Sciatic nerve (tissue), 2 donors: ENCODE measurements at regions not wholly inside any gene's neighbourhood (a gene's known extent, or its start where the extent isn't known, plus 50 kb on each side); places are given as distances from the start of the nearest gene placed in this dataset.

Source experiments
- ATAC-seq: fragments of 200-7000 bp; cut with Tn5 transposase; one replicate; pipeline ENCODE4 v1.9.1; 2020; ENCODE audit warnings: mild to moderate bottlenecking, moderate library complexity
- DNase-seq: peaks from one replicate; pipeline ENCODE4 v3.0.0-alpha.2; 2020; ENCODE audit warnings: low spot score
- intact Hi-C: fragments of 100-400 bp; cut with DNase I; formaldehyde crosslinking; loops from one replicate; pipeline ENCODE4 v1.14.2; 2022
- donor health status: DM: no; HTN: no; CAD: no.
- donor health status: DM: no; HTN: no; CAD: no.

- DNase-seq (no peak), ATAC-seq (no peak)
- intact Hi-C loops, result no loop called here
Observed at GRCh38 chr13:69468624-69469023, 639.0 kb upstream of the ATXN8OS start.

GRCh38 chr13:69461397-69461796, 646.2 kb upstream of the ATXN8OS start:
- intact Hi-C loops, result no loop called here
- no peak for DNase-seq
- no peak for ATAC-seq

GRCh38 chr13:69459346-69459745, 648.3 kb upstream of the ATXN8OS start:
- intact Hi-C loops, result no loop called here
- ATAC-seq, result no peak
- no peak for DNase-seq

- ATAC-seq (no peak), DNase-seq (no peak)
- intact Hi-C loops, result no loop called here
Observed at GRCh38 chr13:69458013-69458412, 649.6 kb upstream of the ATXN8OS start.

- ATAC-seq (no peak), DNase-seq (no peak)
- intact Hi-C loops, result no loop called here
Observed at GRCh38 chr13:69450245-69450644, 657.4 kb upstream of the ATXN8OS start.

- intact Hi-C loops, result no loop called here
- no peak for DNase-seq
- ATAC-seq, result no peak
Observed at GRCh38 chr13:69425235-69425634, 682.4 kb upstream of the ATXN8OS start.

- intact Hi-C loops, result no loop called here
- no peak for ATAC-seq
- DNase-seq, result no peak
Observed at GRCh38 chr13:69423844-69424243, 683.8 kb upstream of the ATXN8OS start.

GRCh38 chr13:69418319-69418718, 689.3 kb upstream of the ATXN8OS start:
- DNase-seq (no peak), ATAC-seq (no peak)
- intact Hi-C loops, result no loop called here

- DNase-seq (no peak), ATAC-seq (no peak)
- intact Hi-C loops, result no loop called here
Observed at GRCh38 chr13:69410761-69411160, 696.9 kb upstream of the ATXN8OS start.

- DNase-seq, result no peak
- intact Hi-C loops, result no loop called here
- ATAC-seq, result no peak
Observed at GRCh38 chr13:69391756-69392155, 715.9 kb upstream of the ATXN8OS start.

- DNase-seq (no peak), ATAC-seq (no peak)
- intact Hi-C loops, result no loop called here
Observed at GRCh38 chr13:69389899-69390298, 717.7 kb upstream of the ATXN8OS start.

- intact Hi-C loops, result no loop called here
- DNase-seq, result no peak
- no peak for ATAC-seq
Observed at GRCh38 chr13:69373747-69374425, 733.7 kb upstream of the ATXN8OS start.

GRCh38 chr13:69363360-69363759, 744.3 kb upstream of the ATXN8OS start:
- no peak for DNase-seq
- ATAC-seq, result no peak
- intact Hi-C loops, result no loop called here

GRCh38 chr13:69331245-69331644, 776.4 kb upstream of the ATXN8OS start:
- intact Hi-C loops, result no loop called here
- ATAC-seq, result no peak
- no peak for DNase-seq

- intact Hi-C loops, result no loop called here
- DNase-seq, result no peak
- no peak for ATAC-seq
Observed at GRCh38 chr13:69324090-69324886, 783.3 kb upstream of the ATXN8OS start.

- intact Hi-C loops, result no loop called here
- ATAC-seq, result no peak
- DNase-seq, result no peak
Observed at GRCh38 chr13:69319656-69320055, 788.0 kb upstream of the ATXN8OS start.

- intact Hi-C loops, result no loop called here
- ATAC-seq (no peak), DNase-seq (no peak)
Observed at GRCh38 chr13:69315039-69315438, 792.6 kb upstream of the ATXN8OS start.

- no peak for ATAC-seq
- intact Hi-C loops, result no loop called here
Observed at GRCh38 chr13:69306766-69307165, 800.9 kb upstream of the ATXN8OS start.

GRCh38 chr13:69300131-69300530, 807.5 kb upstream of the ATXN8OS start:
- DNase-seq, result no peak
- intact Hi-C loops, result no loop called here
- ATAC-seq, result no peak

More at GRCh38 chr13:69306766-69307165, 800.9 kb upstream of the ATXN8OS start:
- DNase-seq, result no peak

GRCh38 chr13:69296130-69296529, 811.5 kb upstream of the ATXN8OS start:
- DNase-seq, result no peak
- ATAC-seq, result no peak
- intact Hi-C loops, result no loop called here
